Stomach (tissue), 4 donors: ENCODE measurements at regions not wholly inside any gene's neighbourhood (a gene's known extent, or its start where the extent isn't known, plus 50 kb on each side); places are given as distances from the start of the nearest gene placed in this dataset.

Experiments used
- EP300 ChIP-seq: sonication (generic); formaldehyde crosslinking; IDR thresholded peaks from one replicate; pipeline ENCODE4 v1.6.1; 2017; ENCODE audit warnings: antibody characterized with exemption
- TF ChIP-seq, protein P1 (sequence below), 7 experiments: fragments of 450-650 bp in 4 of 7; fragments of 200-600 bp in 3 of 7; sonication (generic) in 3 of 7; IDR thresholded peaks; one replicate each; pipeline ENCODE4 v1.5.1; 2016 to 2019; ENCODE audit warnings: antibody characterized with exemption in 7 of 7, control low read depth in 2 of 7, mild to moderate bottlenecking in 1 of 7

DNA sequence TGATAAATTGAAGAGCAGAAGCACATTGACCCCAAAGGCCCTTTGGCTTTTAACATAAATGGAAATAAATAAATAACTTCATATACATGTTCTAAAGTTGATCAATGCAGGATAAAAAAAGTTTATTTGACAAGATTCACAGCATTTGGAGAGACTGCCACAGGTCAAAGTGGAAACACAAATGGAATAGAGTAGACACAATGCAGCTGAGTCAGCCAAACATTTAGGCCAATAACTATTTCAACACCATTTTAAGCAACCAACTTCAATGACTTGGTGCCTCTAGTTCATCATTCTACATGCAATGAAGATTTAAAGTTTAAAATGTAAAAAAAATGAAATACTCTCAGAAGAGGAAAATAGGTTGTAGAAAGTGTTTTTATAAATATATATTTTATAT lies 365.2 kb downstream of the FAT4 start:
- TF ChIP-seq, protein P1, sequence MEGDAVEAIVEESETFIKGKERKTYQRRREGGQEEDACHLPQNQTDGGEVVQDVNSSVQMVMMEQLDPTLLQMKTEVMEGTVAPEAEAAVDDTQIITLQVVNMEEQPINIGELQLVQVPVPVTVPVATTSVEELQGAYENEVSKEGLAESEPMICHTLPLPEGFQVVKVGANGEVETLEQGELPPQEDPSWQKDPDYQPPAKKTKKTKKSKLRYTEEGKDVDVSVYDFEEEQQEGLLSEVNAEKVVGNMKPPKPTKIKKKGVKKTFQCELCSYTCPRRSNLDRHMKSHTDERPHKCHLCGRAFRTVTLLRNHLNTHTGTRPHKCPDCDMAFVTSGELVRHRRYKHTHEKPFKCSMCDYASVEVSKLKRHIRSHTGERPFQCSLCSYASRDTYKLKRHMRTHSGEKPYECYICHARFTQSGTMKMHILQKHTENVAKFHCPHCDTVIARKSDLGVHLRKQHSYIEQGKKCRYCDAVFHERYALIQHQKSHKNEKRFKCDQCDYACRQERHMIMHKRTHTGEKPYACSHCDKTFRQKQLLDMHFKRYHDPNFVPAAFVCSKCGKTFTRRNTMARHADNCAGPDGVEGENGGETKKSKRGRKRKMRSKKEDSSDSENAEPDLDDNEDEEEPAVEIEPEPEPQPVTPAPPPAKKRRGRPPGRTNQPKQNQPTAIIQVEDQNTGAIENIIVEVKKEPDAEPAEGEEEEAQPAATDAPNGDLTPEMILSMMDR (IDR thresholded peaks at IDR 0.05) = no peak
- TF ChIP-seq EP300 = no peak
